CD8-positive, alpha-beta memory T cell (primary cell): ENCODE measurements at regions not wholly inside any gene's neighbourhood (a gene's known extent, or its start where the extent isn't known, plus 50 kb on each side); places are given as distances from the start of the nearest gene placed in this dataset.
A peak's percentile ranks its signal among the peaks of the same experiment; 100 is the strongest.

Experiments used
- CTCF ChIA-PET: fragments of 350-600 bp; sonication (Branson Sonifier 250); formaldehyde crosslinking; loops from one replicate; lab custom pipeline; 2021; ENCODE audit warnings: antibody characterized with exemption; lab: Charles Lee
- POLR2A ChIA-PET: fragments of 350-600 bp; sonication (Branson Sonifier 250); formaldehyde crosslinking; loops from one replicate; lab custom pipeline; 2021; ENCODE audit warnings: antibody characterized with exemption; lab: Charles Lee
- DNase-seq, 5 donors: peaks; one replicate each; pipeline versions ENCODE4 v3.0.0 to v3.0.0-alpha.2; 2020 to 2022; ENCODE audit warnings: mixed read lengths in 1 of 5
- H3K27ac ChIP-seq: one replicate; pipeline ENCODE4 v1.7.0; 2013; ENCODE audit warnings: low read depth, mild to moderate bottlenecking, low read length, moderate library complexity
- H3K27me3 ChIP-seq: 2 replicates; pipeline ENCODE4 v1.7.0; 2013; ENCODE audit warnings: low read length, mild to moderate bottlenecking; ENCODE audit not compliant: insufficient read depth, poor library complexity, severe bottlenecking
- H3K36me3 ChIP-seq: 2 replicates; pipeline ENCODE4 v1.7.0; 2013; ENCODE audit warnings: mild to moderate bottlenecking, low read length, moderate library complexity; ENCODE audit not compliant: insufficient read depth
- H3K4me1 ChIP-seq: 2 replicates; pipeline ENCODE4 v1.7.0; 2013; ENCODE audit warnings: mild to moderate bottlenecking, low read length, moderate library complexity; ENCODE audit not compliant: insufficient read depth
- H3K4me3 ChIP-seq: 2 replicates; pipeline ENCODE4 v1.7.0; 2013; ENCODE audit warnings: mild to moderate bottlenecking, low read length
- H3K9me3 ChIP-seq: 2 replicates; pipeline ENCODE4 v1.7.0; 2013; ENCODE audit warnings: mild to moderate bottlenecking, low read length
- H3K27ac Mint-ChIP-seq, 8 donors: one replicate each; pipeline ENCODE4 v1.8.0; 2020 to 2021; ENCODE audit warnings: mixed read lengths in 8 of 8, mild to moderate bottlenecking in 6 of 8, inconsistent platforms in 3 of 8, moderate library complexity in 3 of 8
- H3K27me3 Mint-ChIP-seq, 2 donors: one replicate each; pipeline ENCODE4 v1.8.0; 2020 to 2021; ENCODE audit warnings: mixed read lengths in 2 of 2, mild to moderate bottlenecking in 1 of 2, moderate library complexity in 1 of 2
- H3K36me3 Mint-ChIP-seq, 3 donors: one replicate each; pipeline ENCODE4 v1.8.0; 2020 to 2021; ENCODE audit warnings: mixed read lengths in 3 of 3, inconsistent platforms in 1 of 3, mild to moderate bottlenecking in 1 of 3
- H3K4me1 Mint-ChIP-seq, 3 donors: one replicate each; pipeline ENCODE4 v1.8.0; 2020 to 2021; ENCODE audit warnings: mixed read lengths in 3 of 3, inconsistent platforms in 1 of 3, mild to moderate bottlenecking in 1 of 3
- H3K4me3 Mint-ChIP-seq, 7 donors: one replicate each; pipeline ENCODE4 v1.8.0; 2020 to 2021; ENCODE audit warnings: mixed read lengths in 7 of 7, mild to moderate bottlenecking in 6 of 7, moderate library complexity in 4 of 7, inconsistent platforms in 2 of 7
- H3K9me3 Mint-ChIP-seq, 5 donors: one replicate each; pipeline ENCODE4 v1.8.0; 2020 to 2022; ENCODE audit warnings: mixed read lengths in 5 of 5, mild to moderate bottlenecking in 3 of 5, moderate library complexity in 2 of 5, inconsistent platforms in 1 of 5

DNA sequence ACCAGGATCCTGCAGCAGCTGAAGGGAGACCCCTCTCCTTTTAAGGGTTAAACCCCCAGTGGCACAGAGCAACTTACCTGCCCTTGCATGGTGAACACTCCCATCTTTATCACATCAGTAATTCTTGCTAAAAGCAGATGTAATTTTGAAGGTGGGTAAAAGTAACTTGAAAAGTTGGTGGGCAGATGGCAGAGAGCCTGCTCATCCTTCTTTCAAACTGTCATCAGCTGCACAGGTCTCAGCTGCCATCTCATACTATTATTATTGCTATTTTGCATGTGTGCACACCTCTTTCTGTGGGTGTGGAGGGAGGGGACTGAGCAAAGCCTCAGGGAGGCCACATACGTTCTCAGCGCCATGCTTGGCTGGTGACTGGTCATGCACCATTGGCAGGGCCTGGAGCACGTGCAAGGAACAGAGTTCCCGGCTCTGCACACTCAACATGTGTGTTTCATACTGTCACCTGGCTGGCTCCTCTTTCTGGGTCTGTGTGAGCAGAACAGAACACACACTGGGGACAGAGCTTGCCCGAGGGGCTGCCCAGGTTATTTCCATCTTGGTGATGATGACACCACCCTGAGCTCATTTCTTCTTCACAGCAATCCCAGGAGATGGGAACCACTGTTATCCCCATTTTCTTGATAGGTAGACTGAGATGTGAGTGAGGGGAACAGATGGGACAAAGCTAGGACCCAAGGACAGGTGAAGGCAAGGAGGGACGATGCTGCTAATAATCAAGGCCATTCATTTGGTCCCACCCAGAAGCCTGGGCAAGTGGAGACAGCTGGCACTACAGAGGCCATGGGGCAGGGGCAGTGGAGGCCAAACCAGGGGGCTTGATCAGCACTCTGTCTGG is 95.8 kb upstream of the KLF13 start:
- ChIA-PET POLR2A (interaction anchor here (0.5 kb wide), 1 partner anchor 72 kb away, joined by 5 read pairs; no protein-coding TSS in a partner anchor), CTCF (interaction anchor here (1.3 to 1.4 kb wide), 2 partner anchors 15 to 33 kb away, joined by 3 read pairs; no protein-coding TSS in a partner anchor)
- no peak overlapping the region for H3K4me3 ChIP-seq
- H3K9me3 ChIP-seq, result no peaks in the 10 kb centered on the region
- H3K4me3 Mint-ChIP-seq, result no peak overlapping the region
- peaks cover 0 to 4% (median 4%) of the 10 kb centered on the region in 3 donors for H3K4me1 Mint-ChIP-seq
- H3K9me3 Mint-ChIP-seq, result no peaks in the 10 kb centered on the region
- H3K27me3 ChIP-seq, result no peaks in the 10 kb centered on the region
- H3K4me1 ChIP-seq, result no peaks in the 10 kb centered on the region
- H3K27ac ChIP-seq, result no peak overlapping the region
- no peaks in the 10 kb centered on the region for H3K36me3 Mint-ChIP-seq
- no peaks in the 10 kb centered on the region for H3K36me3 ChIP-seq
- peaks cover 2 to 7% of the 10 kb centered on the region in 2 donors for H3K27me3 Mint-ChIP-seq
- peak overlapping the region in 1 of 8 donors; percentile 23 for H3K27ac Mint-ChIP-seq
- no peak for DNase-seq

DNA sequence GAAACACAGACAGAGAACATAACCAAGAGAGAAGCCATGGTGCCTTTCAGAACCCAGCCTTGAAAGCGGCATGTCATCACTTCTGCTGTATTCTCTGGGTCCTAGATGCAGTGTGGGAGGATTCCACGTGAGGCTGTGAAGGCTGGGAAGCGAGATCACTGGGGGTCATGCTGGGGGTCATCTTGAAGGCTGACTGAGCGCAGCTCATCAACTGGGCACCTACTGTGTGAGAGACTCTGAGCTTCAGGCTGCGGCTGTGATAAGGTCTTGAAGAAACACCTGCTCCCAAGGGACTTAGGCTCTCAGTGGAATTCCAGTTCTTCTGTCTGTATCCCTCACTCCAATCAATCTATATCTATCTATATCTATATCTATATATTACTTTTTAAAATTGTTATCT is 91.8 kb upstream of the KLF13 start:
- Histone ChIP-seq H3K4me3 (no peak overlapping the region), H3K27me3 (no peaks in the 10 kb centered on the region), H3K27ac (no peak overlapping the region), H3K4me1 (peaks cover 10% of the 10 kb centered on the region), H3K36me3 (no peaks in the 10 kb centered on the region), H3K9me3 (no peaks in the 10 kb centered on the region)
- Mint-ChIP-seq H3K4me3 (no peak overlapping the region), H3K4me1 (peaks cover 7 to 19% (median 13%) of the 10 kb centered on the region in 3 donors), H3K27ac (peak overlapping the region in 2 of 8 donors; percentile 32 to 88), H3K27me3 (peaks cover 0 to 1% of the 10 kb centered on the region in 2 donors), H3K9me3 (no peaks in the 10 kb centered on the region), H3K36me3 (no peaks in the 10 kb centered on the region)
- DNase-seq, result no peak
- CTCF ChIA-PET, result no interaction called here
- POLR2A ChIA-PET, result no interaction called here

DNA sequence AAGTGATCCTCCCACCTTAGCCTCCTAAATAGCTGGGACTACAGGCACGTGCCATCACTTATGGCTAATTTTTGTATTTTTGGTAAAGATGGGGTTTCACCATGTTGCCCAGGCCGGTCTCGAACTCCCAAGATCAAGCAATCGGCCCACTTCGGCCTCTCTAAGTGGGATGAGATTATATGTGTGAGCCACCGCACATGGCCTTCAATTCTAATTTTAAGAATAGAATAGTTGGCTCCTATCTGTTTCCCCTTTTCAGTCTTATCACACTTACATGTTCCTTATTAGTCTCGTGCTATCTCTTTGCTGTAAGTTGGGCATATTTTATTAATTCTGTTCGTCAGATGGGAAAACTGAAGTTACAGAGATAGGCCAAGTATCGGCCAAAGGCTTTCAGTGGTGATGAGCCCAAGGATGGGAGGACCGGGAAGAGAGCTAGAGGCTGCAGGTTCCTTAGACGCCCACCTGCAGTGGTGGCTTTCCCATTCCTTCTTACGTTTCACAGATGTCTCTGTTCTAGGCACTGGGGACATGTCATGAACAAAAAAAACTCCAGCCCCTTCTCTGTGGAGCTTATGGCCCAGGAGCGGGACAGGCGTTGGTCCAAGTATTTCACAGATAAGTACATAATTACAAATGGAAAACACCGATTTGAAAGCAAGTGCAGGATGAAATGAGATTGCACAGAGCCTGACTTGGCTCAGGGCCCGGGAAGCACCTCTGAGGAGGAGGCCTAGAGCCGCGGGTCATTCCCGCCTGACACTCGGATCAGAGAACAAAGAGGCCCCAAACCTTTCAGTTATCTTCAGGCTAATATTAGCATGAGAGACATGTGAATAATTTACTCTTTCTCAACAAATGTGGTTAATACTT is 91.1 kb upstream of the KLF13 start:
- no peak for DNase-seq
- H3K27ac ChIP-seq, result no peak overlapping the region
- H3K27me3 ChIP-seq, result no peaks in the 10 kb centered on the region
- peaks cover 0 to 1% of the 10 kb centered on the region in 2 donors for H3K27me3 Mint-ChIP-seq
- no peaks in the 10 kb centered on the region for H3K9me3 ChIP-seq
- H3K4me3 ChIP-seq, result no peak overlapping the region
- H3K36me3 ChIP-seq, result no peaks in the 10 kb centered on the region
- no peak overlapping the region for H3K4me3 Mint-ChIP-seq
- H3K9me3 Mint-ChIP-seq, result no peaks in the 10 kb centered on the region
- peaks cover 7 to 23% (median 16%) of the 10 kb centered on the region in 3 donors for H3K4me1 Mint-ChIP-seq
- no peaks in the 10 kb centered on the region for H3K36me3 Mint-ChIP-seq
- H3K4me1 ChIP-seq, result peaks cover 10% of the 10 kb centered on the region
- ChIA-PET POLR2A (no interaction called here), CTCF (interaction anchor here (1.5 kb wide), 1 partner anchor 255 kb away, joined by 4 read pairs; no protein-coding TSS in a partner anchor)
- no peak overlapping the region for H3K27ac Mint-ChIP-seq

- no peak overlapping the region for H3K27ac ChIP-seq
- no peak for DNase-seq
- no peaks in the 10 kb centered on the region for H3K9me3 ChIP-seq
- no peaks in the 10 kb centered on the region for H3K9me3 Mint-ChIP-seq
- H3K4me1 ChIP-seq, result peaks cover 13% of the 10 kb centered on the region
- H3K4me1 Mint-ChIP-seq, result peaks cover 7 to 28% (median 22%) of the 10 kb centered on the region in 3 donors
- H3K4me3 Mint-ChIP-seq, result no peak overlapping the region
- H3K27ac Mint-ChIP-seq, result no peak overlapping the region
- H3K4me3 ChIP-seq, result no peak overlapping the region
- no peaks in the 10 kb centered on the region for H3K27me3 ChIP-seq
- ChIA-PET POLR2A (no interaction called here), CTCF (interaction anchor here (1.5 kb wide), 1 partner anchor 254 kb away, joined by 4 read pairs; no protein-coding TSS in a partner anchor)
- no peaks in the 10 kb centered on the region for H3K36me3 ChIP-seq
- H3K36me3 Mint-ChIP-seq, result no peaks in the 10 kb centered on the region
- peaks cover 0 to 1% of the 10 kb centered on the region in 2 donors for H3K27me3 Mint-ChIP-seq
Observed at GRCh38 chr15:31236184-31237042, 90.2 kb upstream of the KLF13 start.

DNA sequence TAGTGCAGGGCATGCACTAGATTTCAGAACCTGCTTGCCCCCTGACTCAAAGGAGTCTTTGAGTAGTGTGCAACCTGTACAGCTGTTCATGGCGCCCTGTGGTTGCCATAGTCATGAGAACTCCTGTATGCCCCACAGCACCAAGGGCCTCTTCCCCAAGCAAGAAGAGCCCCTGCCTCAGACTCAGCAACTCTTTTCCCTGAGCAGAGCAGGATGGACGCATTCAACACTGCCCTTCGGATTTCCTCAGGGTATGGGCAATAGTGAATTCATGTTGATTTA is 89.7 kb upstream of the KLF13 start:
- H3K36me3 ChIP-seq, result no peaks in the 10 kb centered on the region
- no peak overlapping the region for H3K4me3 Mint-ChIP-seq
- DNase-seq, result no peak
- H3K36me3 Mint-ChIP-seq, result peaks cover 0 to 3% (median 0%) of the 10 kb centered on the region in 3 donors
- H3K27ac Mint-ChIP-seq, result no peak overlapping the region
- H3K27ac ChIP-seq, result no peak overlapping the region
- no peaks in the 10 kb centered on the region for H3K27me3 ChIP-seq
- CTCF ChIA-PET, result no interaction called here
- peaks cover 0 to 1% of the 10 kb centered on the region in 2 donors for H3K27me3 Mint-ChIP-seq
- H3K4me1 ChIP-seq, result peaks cover 19% of the 10 kb centered on the region
- POLR2A ChIA-PET, result no interaction called here
- H3K9me3 ChIP-seq, result no peaks in the 10 kb centered on the region
- H3K4me3 ChIP-seq, result no peak overlapping the region
- H3K9me3 Mint-ChIP-seq, result no peaks in the 10 kb centered on the region
- H3K4me1 Mint-ChIP-seq, result peaks cover 10 to 34% (median 28%) of the 10 kb centered on the region in 3 donors

DNA sequence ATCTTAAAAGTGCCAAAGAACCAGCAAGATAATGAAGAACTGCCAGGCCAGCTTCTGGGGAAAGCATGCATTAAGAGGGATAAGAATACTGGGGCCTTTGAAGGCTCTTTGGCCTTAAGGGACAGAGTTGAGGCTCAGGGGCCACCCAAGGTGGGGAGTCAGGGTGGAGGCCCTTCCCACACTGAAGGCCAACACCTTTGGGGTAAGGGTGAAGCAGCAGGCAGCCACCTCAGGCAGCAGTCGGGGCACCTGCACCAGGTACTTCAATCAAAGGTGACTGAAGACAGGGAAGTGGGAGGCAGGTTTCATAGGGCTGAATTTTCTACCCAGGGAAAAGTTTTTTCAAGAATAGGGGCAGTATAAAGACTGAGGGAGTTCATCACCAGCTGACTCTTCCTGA is 87.7 kb upstream of the KLF13 start:
- Mint-ChIP-seq H3K4me3 (no peak overlapping the region), H3K9me3 (no peaks in the 10 kb centered on the region), H3K4me1 (peaks cover 10 to 34% (median 32%) of the 10 kb centered on the region in 3 donors), H3K27ac (peak overlapping the region in 7 of 8 donors; percentile 11 to 90 (median 70)), H3K36me3 (peaks cover 0 to 3% (median 0%) of the 10 kb centered on the region in 3 donors), H3K27me3 (peaks cover 0 to 1% of the 10 kb centered on the region in 2 donors)
- POLR2A ChIA-PET, result no interaction called here
- CTCF ChIA-PET, result interaction anchor here (1.3 kb wide), 1 partner anchor 23 kb away, joined by 5 read pairs; no protein-coding TSS in a partner anchor
- Histone ChIP-seq H3K36me3 (no peaks in the 10 kb centered on the region), H3K27ac (no peak overlapping the region), H3K27me3 (no peaks in the 10 kb centered on the region), H3K4me3 (no peak overlapping the region), H3K4me1 (peaks cover 23% of the 10 kb centered on the region), H3K9me3 (no peaks in the 10 kb centered on the region)
- no peak for DNase-seq

- H3K4me1 ChIP-seq, result peaks cover 23% of the 10 kb centered on the region
- H3K9me3 ChIP-seq, result no peaks in the 10 kb centered on the region
- Mint-ChIP-seq H3K9me3 (no peaks in the 10 kb centered on the region), H3K27me3 (peaks cover 0 to 1% of the 10 kb centered on the region in 2 donors), H3K36me3 (peaks cover 0 to 3% (median 0%) of the 10 kb centered on the region in 3 donors), H3K4me3 (no peak overlapping the region), H3K4me1 (peaks cover 10 to 34% (median 32%) of the 10 kb centered on the region in 3 donors), H3K27ac (peak overlapping the region in 3 of 8 donors; percentile 69 to 83 (median 76))
- no peak for DNase-seq
- ChIA-PET CTCF (interaction anchor here (1.3 kb wide), 1 partner anchor 24 kb away, joined by 5 read pairs; no protein-coding TSS in a partner anchor), POLR2A (no interaction called here)
- no peak overlapping the region for H3K27ac ChIP-seq
- no peaks in the 10 kb centered on the region for H3K27me3 ChIP-seq
- H3K36me3 ChIP-seq, result no peaks in the 10 kb centered on the region
- H3K4me3 ChIP-seq, result no peak overlapping the region
Observed at GRCh38 chr15:31239409-31239808, 87.2 kb upstream of the KLF13 start.
